Skeletal muscle tissue (tissue), 3 donors: ENCODE measurements at regions not wholly inside any gene's neighbourhood (a gene's known extent, or its start where the extent isn't known, plus 50 kb on each side); places are given as distances from the start of the nearest gene placed in this dataset.

Source experiments
- H3K27ac ChIP-seq: one replicate; pipeline ENCODE4 v1.7.0; 2013; ENCODE audit warnings: mild to moderate bottlenecking, low read depth, low read length, inconsistent platforms
- H3K27me3 ChIP-seq, 3 donors: one replicate each; pipeline ENCODE4 v1.7.0; 2013; ENCODE audit warnings: low read length in 3 of 3; ENCODE audit not compliant: control insufficient read depth in 3 of 3, insufficient read depth in 3 of 3
- H3K36me3 ChIP-seq, 3 donors: one replicate each; pipeline ENCODE4 v1.7.0; 2013; ENCODE audit warnings: low read length in 3 of 3; ENCODE audit not compliant: control insufficient read depth in 3 of 3, insufficient read depth in 3 of 3
- H3K4me1 ChIP-seq, 3 donors: one replicate each; pipeline ENCODE4 v1.7.0; 2013; ENCODE audit warnings: low read length in 3 of 3, mild to moderate bottlenecking in 3 of 3; ENCODE audit not compliant: control insufficient read depth in 3 of 3, insufficient read depth in 3 of 3
- H3K4me3 ChIP-seq, 3 donors: one replicate each; pipeline ENCODE4 v1.7.0; 2013; ENCODE audit warnings: low read length in 3 of 3
- H3K9ac ChIP-seq, 3 donors: one replicate each; pipeline ENCODE4 v1.7.0; 2013; ENCODE audit warnings: low read length in 3 of 3, mild to moderate bottlenecking in 3 of 3, moderate library complexity in 2 of 3, low read depth in 1 of 3
- H3K9me3 ChIP-seq, 3 donors: one replicate each; pipeline ENCODE4 v1.7.0; 2013; ENCODE audit warnings: low read length in 3 of 3; ENCODE audit not compliant: control insufficient read depth in 3 of 3
- donor health status: Osteomylitis.

- H3K9me3 ChIP-seq, result no peaks in the 10 kb centered on the region
- no peak overlapping the region for H3K4me3 ChIP-seq
- H3K9ac ChIP-seq, result no peak overlapping the region
- H3K36me3 ChIP-seq, result no peaks in the 10 kb centered on the region
- no peak overlapping the region for H3K27ac ChIP-seq
- H3K4me1 ChIP-seq, result no peaks in the 10 kb centered on the region
- no peaks in the 10 kb centered on the region for H3K27me3 ChIP-seq
Measured at GRCh38 chr4:71123951-71124350, 130.5 kb downstream of the DCK start.

DNA sequence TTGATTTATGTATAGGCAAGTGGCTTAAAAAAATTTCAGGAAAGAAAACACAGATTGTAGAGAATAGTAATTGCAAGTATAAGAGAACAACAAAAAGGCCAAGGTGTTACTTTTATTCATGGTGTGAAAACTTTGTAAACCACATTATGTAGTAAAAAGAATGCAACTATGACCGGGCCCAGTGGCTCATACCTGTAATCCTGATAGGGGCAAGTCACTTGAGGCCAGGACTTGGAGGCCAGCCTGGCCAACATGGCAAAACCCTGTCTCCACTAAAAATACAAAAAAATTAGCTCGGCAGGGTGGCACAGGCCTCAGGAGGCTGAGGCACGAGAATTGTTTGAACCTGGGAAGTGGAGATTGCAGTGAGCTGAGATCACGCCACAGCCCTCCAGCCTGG, 131.7 kb downstream of the DCK start:
- no peaks in the 10 kb centered on the region for H3K4me1 ChIP-seq
- H3K36me3 ChIP-seq, result no peaks in the 10 kb centered on the region
- no peaks in the 10 kb centered on the region for H3K9me3 ChIP-seq
- H3K9ac ChIP-seq, result no peak overlapping the region
- no peak overlapping the region for H3K27ac ChIP-seq
- no peak overlapping the region for H3K4me3 ChIP-seq
- no peaks in the 10 kb centered on the region for H3K27me3 ChIP-seq

DNA sequence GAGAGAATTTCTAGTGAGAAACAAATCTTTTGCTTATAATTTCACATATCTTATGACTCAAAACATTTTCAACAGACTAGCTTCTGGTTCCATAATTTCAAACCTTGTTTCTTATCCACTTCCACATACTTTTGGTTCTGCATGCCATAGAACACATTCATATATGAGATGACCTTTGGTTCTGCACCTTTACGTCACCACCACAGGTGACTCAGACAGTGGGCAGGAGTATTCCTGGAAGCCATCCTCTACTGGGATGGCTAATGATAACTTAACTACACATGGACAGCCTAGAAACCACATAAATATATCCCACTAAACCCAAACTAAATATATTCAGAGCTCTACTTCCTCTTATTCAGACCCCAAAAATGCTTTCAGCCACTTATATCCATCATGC, 133.3 kb downstream of the DCK start:
- no peaks in the 10 kb centered on the region for H3K36me3 ChIP-seq
- no peaks in the 10 kb centered on the region for H3K4me1 ChIP-seq
- H3K4me3 ChIP-seq, result no peak overlapping the region
- no peak overlapping the region for H3K9ac ChIP-seq
- H3K9me3 ChIP-seq, result no peaks in the 10 kb centered on the region
- no peaks in the 10 kb centered on the region for H3K27me3 ChIP-seq
- no peak overlapping the region for H3K27ac ChIP-seq

- H3K27me3 ChIP-seq, result no peaks in the 10 kb centered on the region
- H3K36me3 ChIP-seq, result no peaks in the 10 kb centered on the region
- H3K27ac ChIP-seq, result no peak overlapping the region
- H3K4me3 ChIP-seq, result no peak overlapping the region
- H3K9me3 ChIP-seq, result no peaks in the 10 kb centered on the region
- no peaks in the 10 kb centered on the region for H3K4me1 ChIP-seq
- H3K9ac ChIP-seq, result no peak overlapping the region
Measured at GRCh38 chr4:71130827-71131603, 137.6 kb downstream of the DCK start.

DNA sequence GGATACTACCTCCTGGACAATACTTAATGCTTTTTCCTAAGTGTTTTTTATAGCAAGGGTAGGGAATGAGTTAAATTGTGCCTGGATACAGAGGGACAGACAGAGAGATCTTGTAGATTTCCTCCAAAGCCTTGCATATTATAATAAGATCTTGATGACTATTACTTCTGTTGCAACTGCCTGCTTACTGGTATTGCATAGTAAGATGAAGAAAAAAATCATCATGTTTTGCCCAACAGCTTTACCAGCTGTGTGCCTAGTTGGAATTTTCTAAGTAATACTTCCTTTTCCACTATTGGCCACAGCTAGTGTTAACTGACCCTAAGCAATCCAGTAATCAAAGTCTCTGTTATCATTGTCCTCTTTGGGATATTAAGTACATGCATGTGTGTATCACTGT, 139.0 kb downstream of the DCK start:
- Histone ChIP-seq H3K27me3 (no peaks in the 10 kb centered on the region), H3K4me3 (no peak overlapping the region), H3K9ac (no peak overlapping the region), H3K9me3 (no peaks in the 10 kb centered on the region), H3K4me1 (no peaks in the 10 kb centered on the region), H3K27ac (no peak overlapping the region), H3K36me3 (no peaks in the 10 kb centered on the region)

GRCh38 chr4:71133491-71133890, 140.0 kb downstream of the DCK start:
- Histone ChIP-seq H3K9ac (no peak overlapping the region), H3K27me3 (no peaks in the 10 kb centered on the region), H3K4me1 (no peaks in the 10 kb centered on the region), H3K9me3 (no peaks in the 10 kb centered on the region), H3K4me3 (no peak overlapping the region), H3K27ac (no peak overlapping the region), H3K36me3 (no peaks in the 10 kb centered on the region)

DNA sequence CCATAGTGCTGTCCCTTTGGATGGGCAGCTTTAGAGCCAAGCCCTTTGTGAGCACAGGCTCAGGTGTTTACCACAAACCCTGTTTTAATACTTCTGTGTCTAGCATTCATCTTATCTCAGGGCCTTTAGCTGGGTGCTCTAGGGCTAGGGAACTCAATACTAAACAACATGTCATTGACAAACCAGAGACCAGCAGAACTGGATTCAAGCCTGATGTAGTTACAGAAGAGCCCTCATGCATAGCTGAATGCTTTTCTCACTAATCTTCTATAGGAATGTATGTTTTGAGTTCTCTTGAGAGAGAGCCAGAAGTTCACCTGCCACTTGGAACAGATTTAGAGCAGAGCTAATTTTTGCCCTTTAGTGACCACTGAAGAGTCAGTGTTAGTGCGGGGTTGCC, 142.6 kb downstream of the DCK start:
- no peaks in the 10 kb centered on the region for H3K9me3 ChIP-seq
- H3K36me3 ChIP-seq, result no peaks in the 10 kb centered on the region
- no peak overlapping the region for H3K9ac ChIP-seq
- no peak overlapping the region for H3K4me3 ChIP-seq
- no peaks in the 10 kb centered on the region for H3K4me1 ChIP-seq
- no peaks in the 10 kb centered on the region for H3K27me3 ChIP-seq
- no peak overlapping the region for H3K27ac ChIP-seq

GRCh38 chr4:71138007-71138615, 144.7 kb downstream of the DCK start:
- no peaks in the 10 kb centered on the region for H3K4me1 ChIP-seq
- no peaks in the 10 kb centered on the region for H3K9me3 ChIP-seq
- no peak overlapping the region for H3K9ac ChIP-seq
- H3K27me3 ChIP-seq, result no peaks in the 10 kb centered on the region
- H3K27ac ChIP-seq, result no peak overlapping the region
- no peaks in the 10 kb centered on the region for H3K36me3 ChIP-seq
- no peak overlapping the region for H3K4me3 ChIP-seq

DNA sequence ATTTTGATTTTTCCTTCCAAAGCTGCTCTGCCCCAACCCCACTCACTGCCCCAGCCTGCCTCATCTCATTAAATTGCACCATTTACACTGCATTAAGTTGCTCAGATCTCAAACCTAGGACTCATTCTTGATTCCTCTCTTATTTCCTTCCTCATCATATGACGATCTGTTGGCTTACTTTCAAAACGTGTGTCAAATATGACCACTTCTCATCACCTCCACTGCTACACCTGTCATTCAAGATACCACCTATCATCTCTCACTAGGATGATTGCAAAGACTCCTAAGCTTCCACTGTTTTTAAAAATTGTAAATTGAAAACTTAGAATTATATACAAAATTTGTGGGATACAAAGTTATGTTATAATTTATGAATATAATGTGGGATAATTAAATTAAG, 147.1 kb downstream of the DCK start:
- Histone ChIP-seq H3K27me3 (no peaks in the 10 kb centered on the region), H3K9me3 (no peaks in the 10 kb centered on the region), H3K36me3 (no peaks in the 10 kb centered on the region), H3K9ac (no peak overlapping the region), H3K4me3 (no peak overlapping the region), H3K4me1 (no peaks in the 10 kb centered on the region), H3K27ac (no peak overlapping the region)

- Histone ChIP-seq H3K9ac (no peak overlapping the region), H3K27me3 (no peaks in the 10 kb centered on the region), H3K4me1 (no peaks in the 10 kb centered on the region), H3K9me3 (no peaks in the 10 kb centered on the region), H3K27ac (no peak overlapping the region), H3K36me3 (no peaks in the 10 kb centered on the region), H3K4me3 (no peak overlapping the region)
Measured at GRCh38 chr4:71141125-71141524, 147.7 kb downstream of the DCK start.
